GM21529 (cell line): ENCODE measurements at regions not wholly inside any gene's neighbourhood (a gene's known extent, or its start where the extent isn't known, plus 50 kb on each side); places are given as distances from the start of the nearest gene placed in this dataset.
"Not testable (repeated sequence)": the region's sequence is repeated elsewhere in the genome, so short reads cannot be mapped to it uniquely, and the experiment has no call there.

Source experiments
- ATAC-seq: cut with Tn5 transposase; IDR thresholded peaks from one replicate; pipeline ENCODE4 v1.9.1; 2021; ENCODE audit not compliant: unreplicated experiment

DNA sequence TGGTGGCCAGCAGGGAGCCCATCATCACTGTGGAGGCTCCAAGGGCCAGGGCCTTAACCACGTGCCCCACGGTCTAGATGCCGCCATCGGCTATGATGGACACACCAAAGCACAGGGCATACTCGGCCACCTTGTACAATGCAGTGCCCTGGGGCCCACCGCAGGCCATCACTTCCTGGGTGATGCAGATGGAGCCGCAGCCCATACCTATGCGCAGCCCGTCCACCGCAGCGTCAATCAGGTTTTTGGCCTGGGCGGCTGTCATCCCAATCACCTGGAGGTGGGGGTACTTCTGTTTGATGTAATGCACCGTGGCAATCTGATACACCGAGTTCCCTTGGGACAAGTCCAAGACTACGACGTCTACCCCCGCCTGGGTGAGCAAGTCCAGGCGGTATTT, 153.3 kb upstream of the ZSWIM2 start:
- ATAC-seq = no peak

DNA sequence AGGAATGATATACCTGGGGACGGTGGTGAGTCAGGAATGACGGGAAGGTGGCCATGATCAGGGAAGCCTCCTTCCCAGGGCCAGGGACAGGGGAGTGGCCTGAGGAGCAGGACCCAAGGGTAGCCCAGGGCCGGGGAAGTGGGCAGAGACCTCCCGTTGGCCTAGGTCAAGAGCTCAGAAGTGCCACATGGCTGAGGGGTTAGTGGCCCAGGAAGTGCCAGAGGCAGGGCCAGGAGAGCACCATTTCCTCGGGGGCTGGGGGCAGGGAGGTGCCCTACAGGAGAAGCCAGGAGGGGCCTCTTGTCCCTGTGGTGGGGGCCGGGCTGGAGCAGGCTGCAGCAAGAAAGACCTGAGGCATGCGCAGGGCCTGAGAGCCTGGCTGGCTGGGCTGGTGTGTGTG, 152.3 kb upstream of the ZSWIM2 start:
- ATAC-seq = no peak

DNA sequence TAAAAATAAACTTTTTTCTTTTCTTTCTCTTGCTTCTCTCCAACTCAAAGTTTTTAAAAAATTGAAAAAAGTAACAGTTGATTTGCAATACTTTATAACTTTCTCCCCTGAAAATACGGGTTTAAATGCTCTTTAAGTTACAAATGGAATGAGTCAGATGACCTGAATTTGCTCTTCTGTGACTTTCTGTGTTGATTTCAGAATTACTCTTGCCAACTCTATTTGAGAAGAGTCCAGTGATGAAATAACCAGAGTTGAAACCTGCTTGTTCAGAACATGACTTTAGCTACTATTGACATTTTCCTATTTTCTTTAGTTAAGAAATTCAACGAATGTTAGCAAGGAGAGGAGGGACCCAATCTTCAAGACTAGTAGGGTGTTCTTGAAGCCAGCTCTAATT, 146.1 kb upstream of the ZSWIM2 start:
- ATAC-seq = no peak

DNA sequence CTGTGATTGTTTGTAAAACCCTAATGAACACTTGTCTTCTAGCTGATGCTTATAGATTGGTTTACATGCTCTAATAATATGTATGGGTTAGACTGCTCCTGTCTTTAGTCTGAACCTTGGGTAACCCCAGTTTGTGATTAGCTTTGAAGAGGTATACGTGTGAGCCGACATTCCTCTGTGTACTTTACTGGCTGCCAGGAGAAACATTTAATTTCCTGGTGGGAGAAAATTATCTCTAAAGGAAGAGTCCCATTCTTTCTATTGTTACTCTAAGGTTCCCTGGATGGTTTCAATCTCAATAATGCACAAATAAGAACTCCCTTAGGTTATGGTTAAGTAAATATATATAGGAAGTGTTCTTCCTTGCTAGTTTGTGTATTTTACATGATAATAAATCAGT, 143.6 kb upstream of the ZSWIM2 start:
- ATAC-seq = no peak

DNA sequence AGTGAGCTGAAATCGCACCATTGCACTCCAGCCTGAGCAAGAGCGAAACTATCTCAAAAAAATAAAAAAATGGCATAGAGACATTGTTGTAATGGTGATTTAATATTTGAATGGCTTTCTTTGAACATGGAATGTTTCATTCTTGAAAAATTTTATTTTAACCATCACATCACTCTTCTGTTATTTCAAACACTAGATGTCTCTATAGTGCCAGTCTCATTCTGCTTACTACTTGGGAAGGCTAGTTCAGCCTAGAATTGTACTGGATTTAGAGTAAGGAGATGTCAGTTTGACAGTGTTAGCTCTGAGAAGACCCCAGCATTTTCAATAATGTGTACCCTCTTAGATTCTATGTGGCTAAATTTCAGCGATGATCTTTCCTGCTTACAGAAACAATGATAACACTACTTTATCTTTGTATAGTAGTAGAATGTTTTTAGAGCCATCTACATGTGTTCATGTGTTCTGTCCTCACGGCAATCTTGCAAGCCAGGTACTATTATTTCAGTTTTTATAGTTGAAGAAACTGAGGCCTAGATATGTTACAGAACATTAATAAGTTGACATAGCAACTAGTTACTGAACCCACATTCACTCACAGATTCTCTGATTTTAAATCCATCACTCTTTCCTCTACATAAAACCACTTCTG, 142.9 kb upstream of the ZSWIM2 start:
- no peak for ATAC-seq

DNA sequence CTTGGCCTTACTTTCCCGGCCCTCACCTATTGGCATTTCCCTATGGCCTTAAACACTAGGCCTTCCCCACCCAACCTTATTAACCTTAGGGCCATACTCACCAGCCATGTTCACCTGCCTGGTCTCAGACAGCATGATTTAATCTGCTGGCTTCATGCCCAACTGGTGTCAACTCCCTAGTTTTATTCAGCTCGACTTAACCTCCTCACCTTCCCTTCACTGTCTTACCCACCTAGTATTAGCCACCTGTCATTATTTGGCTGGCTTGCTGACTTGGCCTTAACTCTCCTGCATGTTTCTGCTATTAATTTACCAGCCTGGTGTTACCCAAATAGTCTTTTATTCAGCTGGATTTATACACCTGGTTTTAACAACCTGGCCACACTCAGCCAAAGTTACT, 136.0 kb upstream of the ZSWIM2 start:
- no peak for ATAC-seq

DNA sequence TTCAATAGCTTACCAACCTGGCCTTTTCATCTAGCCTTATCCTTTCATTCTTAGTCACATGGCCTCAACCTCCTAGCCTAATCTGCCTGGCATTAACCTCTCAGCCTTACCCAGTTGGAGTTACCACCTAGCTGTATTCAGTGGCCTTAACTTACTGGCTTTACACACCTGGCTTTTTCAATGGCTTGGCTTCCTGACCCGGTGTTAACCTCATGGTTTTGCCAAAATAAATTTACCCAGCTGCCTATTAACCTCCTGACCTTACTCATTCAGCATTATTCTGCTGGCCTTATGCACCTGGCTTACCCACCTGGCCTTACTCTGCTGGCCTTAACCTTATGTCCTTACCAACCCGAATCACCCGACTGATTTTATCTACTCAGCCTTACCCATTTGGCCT, 135.5 kb upstream of the ZSWIM2 start:
- ATAC-seq = no peak

DNA sequence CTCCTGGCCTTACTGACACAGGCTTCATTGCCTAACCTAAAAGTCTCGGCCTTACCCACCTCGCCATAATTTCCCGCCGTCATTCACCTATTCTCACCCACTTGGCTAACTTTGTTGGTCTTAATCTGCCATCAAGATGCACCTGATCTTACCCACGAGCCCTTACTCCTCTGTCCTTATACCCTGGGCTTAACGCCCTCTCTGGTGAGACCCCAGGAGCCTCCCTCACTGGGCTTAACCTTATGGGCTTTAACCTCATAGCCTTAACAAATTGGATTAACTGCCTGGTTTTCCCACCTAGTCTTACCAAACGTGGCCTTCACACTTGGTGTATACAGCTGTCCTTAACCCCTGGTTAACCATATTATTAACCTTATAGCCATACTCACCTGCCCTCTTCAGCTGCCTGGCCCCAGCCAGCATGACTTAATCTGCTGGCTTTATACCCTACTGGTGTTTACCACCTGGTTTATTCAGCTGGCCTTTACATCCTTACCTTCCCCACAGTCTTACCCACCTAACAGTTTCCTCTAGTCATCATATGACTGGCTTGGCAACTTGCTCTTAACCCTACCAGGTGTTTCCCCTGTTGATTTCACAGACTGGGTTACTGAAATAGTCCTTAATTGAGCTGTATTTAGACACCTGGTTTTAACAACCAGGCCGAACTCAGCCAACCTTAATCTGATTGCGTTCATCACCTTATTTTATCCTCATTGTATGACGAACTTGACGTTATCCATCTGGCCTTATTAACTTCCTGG, 132.0 kb upstream of the ZSWIM2 start:
- ATAC-seq = no peak

DNA sequence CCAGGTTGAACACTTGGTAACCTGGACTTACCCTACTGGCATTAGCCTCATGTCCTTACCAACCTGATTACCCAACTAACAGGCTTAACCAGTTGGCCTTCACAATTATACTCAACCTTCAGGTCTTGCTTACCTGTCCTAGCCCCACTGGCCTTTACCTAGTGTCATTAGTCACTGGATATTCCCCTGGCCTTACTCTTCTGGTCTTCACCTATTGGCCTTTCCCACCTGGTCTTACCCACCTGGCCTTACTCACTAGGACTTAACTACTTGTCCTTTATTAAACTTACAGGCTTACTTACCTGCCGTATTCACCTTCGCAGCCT, 131.1 kb upstream of the ZSWIM2 start:
- no peak for ATAC-seq

DNA sequence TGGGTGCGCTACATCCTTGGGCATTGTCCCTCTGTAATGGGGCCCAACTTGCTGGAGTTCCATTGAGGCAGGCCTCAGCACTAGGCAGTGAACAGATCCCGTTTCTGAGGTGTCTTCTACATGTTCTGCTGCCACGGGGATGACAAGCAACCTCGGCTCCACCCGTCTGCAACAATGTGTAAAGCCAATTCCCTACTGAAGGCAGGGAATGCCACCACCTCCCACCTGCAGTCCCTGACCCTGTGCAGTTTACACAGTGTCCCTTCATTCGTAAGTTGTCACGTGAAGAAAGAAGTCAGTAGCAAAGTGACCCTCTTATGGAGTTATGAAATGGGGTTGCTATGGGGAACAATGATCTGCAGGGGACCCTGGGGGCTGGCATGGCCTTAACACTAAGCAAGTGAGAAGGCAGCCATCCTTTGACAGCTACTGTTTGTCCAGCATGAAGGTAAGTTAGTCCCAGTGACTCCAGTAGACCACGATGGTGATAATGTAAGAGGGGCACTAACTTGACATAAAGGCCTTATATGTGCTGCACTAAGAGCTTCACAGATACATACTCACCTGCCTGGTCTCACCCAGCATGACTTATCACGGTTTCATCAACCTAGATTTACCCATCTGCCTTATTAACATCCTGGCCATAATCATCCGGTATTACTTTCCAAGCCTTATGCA, 130.6 kb upstream of the ZSWIM2 start:
- ATAC-seq = no peak

DNA sequence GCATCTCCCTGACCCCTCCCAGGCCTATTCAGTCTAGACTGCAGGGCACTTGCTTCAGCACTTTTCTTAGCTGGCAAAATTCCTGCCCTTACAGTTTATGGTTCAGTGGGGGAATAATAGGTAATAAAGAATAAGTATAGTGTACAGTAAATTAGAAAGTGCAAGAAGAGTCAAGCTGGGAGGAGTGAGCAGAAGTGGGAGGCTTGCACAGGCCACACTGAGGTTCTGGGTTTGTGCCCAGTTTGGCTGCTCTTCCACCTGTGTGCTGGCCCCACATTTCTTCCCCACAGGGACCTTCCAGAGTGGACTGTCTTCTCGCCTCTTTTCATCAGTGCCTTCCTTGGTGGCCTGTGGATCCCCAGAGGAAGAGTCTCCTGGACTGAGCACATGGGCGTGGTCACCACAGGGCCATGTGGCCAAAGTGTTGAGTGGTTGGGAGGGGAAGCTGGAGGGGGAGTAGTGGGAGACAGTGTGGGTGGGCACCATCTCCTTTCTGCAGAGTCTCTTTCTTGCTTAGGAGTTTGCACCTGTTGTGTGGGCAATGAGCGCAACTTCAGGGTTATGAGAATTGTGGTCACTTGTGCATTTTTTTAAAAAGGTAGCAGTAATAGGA, 128.6 kb upstream of the ZSWIM2 start:
- ATAC-seq = peak; percentile 41

DNA sequence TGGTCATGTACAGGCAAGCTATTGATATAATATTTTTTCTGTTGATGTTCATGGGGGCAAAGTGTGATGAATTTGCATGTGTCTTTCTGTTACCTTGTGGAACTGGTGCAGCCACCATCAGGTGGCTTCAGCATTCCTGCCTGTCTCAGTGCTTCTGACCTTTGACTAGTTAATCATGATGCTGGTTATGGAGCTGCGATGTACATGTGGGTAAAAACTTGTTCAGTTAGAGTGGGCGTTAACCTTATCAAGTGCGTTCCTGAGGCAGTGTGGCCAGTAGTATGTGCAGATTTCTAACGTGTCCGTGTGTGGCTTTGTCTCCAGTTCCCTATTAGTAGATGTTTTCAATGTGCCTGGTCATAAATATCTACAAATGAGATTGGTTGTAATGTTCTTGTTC, 127.4 kb upstream of the ZSWIM2 start:
- ATAC-seq = no peak

DNA sequence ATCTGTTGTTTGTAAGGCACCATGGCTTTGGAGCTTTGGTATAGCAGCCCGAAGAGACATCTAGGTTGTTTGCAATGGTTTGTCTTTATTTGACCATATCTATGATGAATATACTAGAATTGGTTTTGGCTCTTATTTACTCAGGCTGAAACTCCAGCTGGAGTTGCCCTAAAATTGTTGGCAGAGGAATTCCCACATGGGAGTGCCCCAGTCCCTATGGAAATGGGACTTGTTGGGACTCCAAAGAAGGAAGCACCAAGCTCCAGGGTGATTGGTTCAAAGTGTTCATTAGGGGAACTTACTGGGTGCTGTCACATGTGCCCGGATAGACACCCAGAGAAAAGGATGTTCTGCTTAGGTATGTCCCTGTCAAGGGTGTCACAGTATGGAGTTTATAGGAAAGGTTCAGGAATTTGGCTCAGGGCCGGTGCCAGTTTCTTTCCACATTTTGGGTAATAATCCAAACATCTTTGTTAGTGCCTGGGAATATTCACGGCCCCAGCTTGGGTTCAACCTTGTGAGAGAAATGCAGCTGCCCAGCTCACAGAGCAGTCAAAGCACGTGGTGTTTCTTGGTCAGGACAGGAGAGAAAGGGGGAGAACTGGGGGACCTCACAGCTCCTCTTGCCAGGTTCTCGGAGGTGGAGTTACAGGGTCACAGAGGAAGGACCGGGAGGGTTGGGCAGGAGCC, 123.5 kb upstream of the ZSWIM2 start:
- ATAC-seq = no peak

DNA sequence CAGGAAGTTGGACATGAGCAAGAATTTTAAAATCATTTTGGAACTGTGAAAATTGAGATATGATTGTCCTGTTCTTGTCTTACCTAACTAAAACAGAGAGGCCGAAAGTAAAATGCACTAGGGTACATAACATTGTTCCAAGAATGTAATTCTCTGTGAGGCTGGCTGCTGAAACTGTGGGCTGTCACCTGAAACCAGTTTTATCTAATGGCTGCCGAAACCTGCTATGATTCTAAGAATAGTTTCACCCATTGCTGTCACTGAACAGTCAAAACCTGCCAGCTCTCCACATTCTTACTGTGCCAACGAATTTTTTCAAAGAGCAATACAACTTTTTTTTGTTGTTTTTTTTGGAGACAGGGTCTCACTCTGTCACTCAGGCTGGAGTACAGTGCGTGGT, 119.3 kb upstream of the ZSWIM2 start:
- peak; percentile 87 for ATAC-seq

DNA sequence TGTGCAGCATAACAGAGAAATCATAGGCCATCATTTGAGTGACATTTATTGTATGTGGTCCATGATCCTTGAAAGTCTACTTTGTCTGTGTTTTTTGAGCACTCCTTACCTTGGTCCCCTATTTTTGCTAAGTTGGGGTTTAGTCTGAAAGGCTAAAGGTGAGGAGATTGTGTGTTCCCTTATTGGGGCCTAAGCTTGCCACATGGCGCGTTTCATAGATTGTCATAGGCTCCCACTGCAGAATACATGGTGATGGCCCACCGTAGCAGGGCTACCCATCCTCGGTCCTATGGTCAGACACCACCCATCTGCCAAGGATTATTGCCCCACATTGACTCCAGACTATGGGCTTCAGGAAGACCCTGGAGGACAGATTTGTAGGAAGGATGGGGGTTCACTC, 117.0 kb upstream of the ZSWIM2 start:
- no peak for ATAC-seq

DNA sequence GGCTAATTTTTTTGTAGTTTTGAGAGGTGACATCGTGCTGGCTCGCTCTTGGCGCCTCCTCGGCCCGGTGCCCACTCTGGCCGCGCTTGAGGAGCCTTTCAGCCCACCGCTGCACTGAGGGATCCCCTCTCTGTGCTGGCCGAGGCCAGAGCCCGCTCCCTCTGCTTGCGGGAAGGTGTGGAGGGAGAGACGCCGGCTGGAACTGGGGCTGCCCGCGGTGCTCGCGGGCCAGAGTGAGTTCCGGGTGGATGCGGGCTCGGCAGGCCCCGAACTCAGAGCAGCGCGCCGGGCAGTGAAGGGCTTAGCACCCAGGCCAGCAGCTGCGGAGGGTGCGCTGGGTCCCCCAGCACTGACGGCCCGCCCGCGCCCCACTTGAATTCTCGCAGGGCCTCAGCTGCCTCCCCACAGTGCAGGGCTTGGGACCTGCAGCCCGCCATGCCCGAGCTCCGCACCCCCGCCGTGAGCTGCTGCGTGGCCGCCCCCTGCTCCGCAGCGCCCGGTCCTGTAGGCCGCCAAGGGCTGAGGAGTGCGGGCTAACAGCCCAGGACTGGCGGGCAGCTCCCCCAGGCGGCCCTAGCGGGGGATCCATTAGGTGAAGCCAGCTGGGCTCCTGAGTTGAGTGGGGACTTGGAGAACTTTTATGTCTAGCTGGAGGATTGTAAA, 113.2 kb upstream of the ZSWIM2 start:
- ATAC-seq = no peak

DNA sequence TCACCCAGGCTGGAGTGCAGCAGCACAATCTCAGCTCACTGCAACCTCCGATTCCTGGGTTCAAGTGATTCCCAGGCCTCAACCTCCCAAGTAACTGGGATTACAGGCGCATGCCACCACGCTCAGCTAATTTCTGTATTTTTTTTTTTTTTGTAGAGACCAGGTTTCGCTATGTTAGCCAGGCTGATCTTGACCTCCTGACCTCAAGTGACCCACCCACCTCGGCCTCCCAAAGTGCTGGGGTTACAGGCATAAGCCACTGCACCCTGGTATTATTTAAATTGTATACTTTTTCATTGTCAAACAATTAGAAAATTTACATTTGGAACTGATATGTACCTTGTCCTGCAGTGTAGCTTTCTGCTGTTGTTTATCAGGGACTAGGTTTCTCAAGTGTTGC, 111.3 kb upstream of the ZSWIM2 start:
- ATAC-seq = not testable (repeated sequence)

DNA sequence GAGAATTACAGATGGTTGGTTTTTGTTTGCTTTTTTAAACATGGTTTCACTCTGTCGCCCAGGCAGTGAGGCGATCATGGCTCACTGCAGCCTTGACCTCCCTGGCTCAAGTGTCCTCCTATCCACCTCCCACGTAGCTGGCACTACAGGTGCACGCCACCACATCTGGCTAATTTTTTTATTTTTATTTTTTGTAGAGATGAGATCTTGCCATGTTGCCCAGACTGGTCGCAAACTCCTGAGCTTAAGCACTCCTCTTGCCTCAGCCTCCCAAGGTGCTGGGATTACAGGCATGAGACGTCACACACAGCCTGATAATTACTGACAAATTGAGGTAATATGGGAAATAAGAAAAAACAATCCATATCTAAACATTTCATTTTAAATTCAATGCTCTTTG, 110.5 kb upstream of the ZSWIM2 start:
- no peak for ATAC-seq

DNA sequence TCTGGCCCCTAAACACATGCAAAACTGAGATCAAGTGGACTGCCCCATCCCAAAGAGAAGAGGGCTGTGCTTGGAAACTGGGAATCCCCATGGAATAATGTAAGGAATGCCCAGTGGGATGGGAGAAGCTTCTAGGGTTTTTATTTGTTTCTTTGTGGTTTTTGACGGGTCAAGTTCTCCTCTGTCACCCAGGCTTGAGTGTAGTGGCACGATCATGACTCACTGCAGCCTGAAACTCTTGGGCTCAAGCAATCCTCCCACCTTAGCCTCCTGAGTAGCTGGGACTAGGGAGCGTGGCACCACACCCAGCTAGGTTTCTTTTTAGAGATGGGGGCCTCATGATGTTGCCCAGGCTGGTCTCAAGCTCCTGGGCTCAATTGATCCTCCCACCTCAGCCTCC, 101.7 kb upstream of the ZSWIM2 start:
- no peak for ATAC-seq

DNA sequence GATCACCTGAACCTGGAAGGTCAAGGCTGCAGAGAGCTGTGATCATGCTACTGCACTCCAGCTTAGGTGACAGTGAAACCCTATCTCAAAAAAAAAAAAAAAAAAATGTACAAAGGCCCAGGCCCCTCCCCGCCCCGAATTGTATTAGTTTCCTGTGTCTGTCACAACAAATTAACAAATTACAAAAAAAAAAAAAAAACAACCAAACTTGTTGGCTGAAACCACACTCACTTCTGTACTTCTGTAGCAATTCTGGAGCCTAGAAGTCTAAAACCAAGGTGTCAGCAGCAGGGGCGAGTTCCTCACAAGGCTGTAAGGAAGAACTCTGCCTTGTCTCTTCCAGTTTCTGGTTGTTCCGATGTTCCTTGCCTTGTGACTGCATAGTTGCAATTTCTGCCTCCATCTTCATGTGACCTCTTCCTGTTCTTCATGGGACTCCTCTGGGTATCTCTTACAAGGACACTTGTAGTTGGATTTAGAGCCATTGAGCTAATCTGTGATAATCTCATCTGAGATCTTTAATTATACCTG, 100.8 kb upstream of the ZSWIM2 start:
- ATAC-seq = no peak

DNA sequence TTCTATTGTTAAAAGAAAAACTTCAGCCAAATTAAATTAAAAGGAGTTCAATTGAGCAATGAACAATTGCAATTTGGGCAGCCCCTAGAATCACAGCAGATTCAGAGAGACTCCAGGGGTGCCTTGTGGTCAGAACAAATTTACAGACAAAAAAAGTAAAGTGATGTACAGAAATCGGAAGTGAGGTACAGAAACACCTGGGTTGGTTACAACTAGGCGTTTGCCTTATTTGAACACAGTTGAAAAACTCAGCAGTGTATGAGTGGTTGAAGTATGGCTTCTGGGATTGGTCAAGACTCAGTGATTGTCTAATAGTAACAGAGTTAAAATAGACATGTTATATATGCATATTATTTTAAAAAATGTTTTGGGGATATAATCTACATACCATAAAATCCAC, 98.5 kb upstream of the ZSWIM2 start:
- no peak for ATAC-seq
